HG02610 (cell line): ENCODE measurements at regions not wholly inside any gene's neighbourhood (a gene's known extent, or its start where the extent isn't known, plus 50 kb on each side); places are given as distances from the start of the nearest gene placed in this dataset.

Source experiments
- ATAC-seq: cut with Tn5 transposase; IDR thresholded peaks from one replicate; pipeline ENCODE4 v1.9.1; 2021; ENCODE audit warnings: mild to moderate bottlenecking, moderate library complexity; ENCODE audit not compliant: unreplicated experiment

- ATAC-seq: no peak
These were observed 68.1 kb upstream of the PODXL start for GRCh38 chr7:131624536-131624935.

- no peak for ATAC-seq
These were observed 66.7 kb upstream of the PODXL start for GRCh38 chr7:131623154-131623553.

GRCh38 chr7:131621652-131622051, 65.2 kb upstream of the PODXL start:
- ATAC-seq: no peak

GRCh38 chr7:131620673-131621609, 64.5 kb upstream of the PODXL start:
- ATAC-seq: no peak

GRCh38 chr7:131619336-131620305, 63.2 kb upstream of the PODXL start:
- no peak for ATAC-seq

GRCh38 chr7:131618391-131618790, 62.0 kb upstream of the PODXL start:
- ATAC-seq: no peak

- ATAC-seq: no peak
These were observed 60.2 kb upstream of the PODXL start for GRCh38 chr7:131616487-131617200.

GRCh38 chr7:131613909-131614308, 57.5 kb upstream of the PODXL start:
- no peak for ATAC-seq

GRCh38 chr7:131610007-131610406, 53.6 kb upstream of the PODXL start:
- ATAC-seq: no peak

GRCh38 chr7:131608116-131608500, 51.7 kb upstream of the PODXL start:
- ATAC-seq: no peak

- no peak for ATAC-seq
These were observed 51.1 kb upstream of the PODXL start for GRCh38 chr7:131607291-131608115.

- ATAC-seq: no peak
These were observed 50.2 kb upstream of the PODXL start for GRCh38 chr7:131606346-131607290.
